ENCODE measurements at regions not wholly inside any gene's neighbourhood (a gene's known extent, or its start where the extent isn't known, plus 50 kb on each side); places are given as distances from the start of the nearest gene placed in this dataset.

GRCh38 chr16:6735631-6736030 lies 597.0 kb upstream of the RBFOX1 start:
- ATAC-seq = no peak
- no peak for TF ChIP-seq ARNTL (CRISPR knock-in tag; IDR thresholded peaks at IDR 0.05; ENCODE audit: borderline replicate concordance, low read depth)

- TF ChIP-seq TCF4 (CRISPR knock-in tag; IDR thresholded peaks at IDR 0.05; ENCODE audit: borderline replicate concordance) (no peak), ZNF565 (CRISPR knock-in tag; conservative IDR thresholded peaks at IDR 0.05; ENCODE audit: low read depth) (no peak), ARNTL (CRISPR knock-in tag; IDR thresholded peaks at IDR 0.05; ENCODE audit: borderline replicate concordance, low read depth) (no peak), POU6F1 (CRISPR knock-in tag; IDR thresholded peaks at IDR 0.05; ENCODE audit: borderline replicate concordance, low read depth) (no peak), BACH2 (CRISPR knock-in tag; IDR thresholded peaks at IDR 0.05; ENCODE audit: borderline replicate concordance) (no peak), ZNF8 (CRISPR knock-in tag; IDR thresholded peaks at IDR 0.05) (no peak)
- ATAC-seq = no peak
Measured at GRCh38 chr16:6732166-6732565, 600.5 kb upstream of the RBFOX1 start.

GRCh38 chr16:6728381-6728780 lies 604.3 kb upstream of the RBFOX1 start:
- ATAC-seq = no peak
- TF ChIP-seq CSRNP3 (CRISPR knock-in tag; IDR thresholded peaks at IDR 0.05) = no peak
- no peak for TF ChIP-seq ARNTL (CRISPR knock-in tag; IDR thresholded peaks at IDR 0.05; ENCODE audit: borderline replicate concordance, low read depth)
- TF ChIP-seq CSDC2 (CRISPR knock-in tag; IDR thresholded peaks at IDR 0.05) = no peak
- TF ChIP-seq POU6F1 (CRISPR knock-in tag; IDR thresholded peaks at IDR 0.05; ENCODE audit: borderline replicate concordance, low read depth) = no peak
- TF ChIP-seq ZNF8 (CRISPR knock-in tag; IDR thresholded peaks at IDR 0.05) = no peak
- TF ChIP-seq ESRRG (CRISPR knock-in tag; IDR thresholded peaks at IDR 0.05) = no peak
- no peak for TF ChIP-seq SNAI2 (CRISPR knock-in tag; IDR thresholded peaks at IDR 0.05)
- TF ChIP-seq PATZ1 (CRISPR knock-in tag; IDR thresholded peaks at IDR 0.05; ENCODE audit: borderline replicate concordance) = no peak
- no peak for TF ChIP-seq RARB (CRISPR knock-in tag; IDR thresholded peaks at IDR 0.05)

- no peak for ATAC-seq
- TF ChIP-seq ISL1 (CRISPR knock-in tag; IDR thresholded peaks at IDR 0.05) (no peak), TSHZ2 (CRISPR knock-in tag; IDR thresholded peaks at IDR 0.05) (no peak), RARB (CRISPR knock-in tag; IDR thresholded peaks at IDR 0.05) (no peak), POU6F1 (CRISPR knock-in tag; IDR thresholded peaks at IDR 0.05; ENCODE audit: borderline replicate concordance, low read depth) (no peak), ZFP30 (CRISPR knock-in tag; IDR thresholded peaks at IDR 0.05) (no peak), ZNF8 (CRISPR knock-in tag; IDR thresholded peaks at IDR 0.05) (no peak), TCF4 (CRISPR knock-in tag; IDR thresholded peaks at IDR 0.05; ENCODE audit: borderline replicate concordance) (no peak), ARNTL (CRISPR knock-in tag; IDR thresholded peaks at IDR 0.05; ENCODE audit: borderline replicate concordance, low read depth) (no peak), GLIS3 (CRISPR knock-in tag; IDR thresholded peaks at IDR 0.05) (no peak), PATZ1 (CRISPR knock-in tag; IDR thresholded peaks at IDR 0.05; ENCODE audit: borderline replicate concordance) (no peak), SNAI2 (CRISPR knock-in tag; IDR thresholded peaks at IDR 0.05) (no peak)
Measured at GRCh38 chr16:6726621-6727020, 606.0 kb upstream of the RBFOX1 start.

Measured in SK-N-SH treated with all-trans-retinoic acid at 6 μM for 48 hours (cell line).